Glomerular visceral epithelial cell (primary cell): ENCODE measurements at regions not wholly inside any gene's neighbourhood (a gene's known extent, or its start where the extent isn't known, plus 50 kb on each side); places are given as distances from the start of the nearest gene placed in this dataset.
A peak's percentile ranks its signal among the peaks of the same experiment; 100 is the strongest.

ENCODE experiments used
- DNase-seq: peaks from one replicate; pipeline ENCODE4 v3.0.0-alpha.2; 2016; ENCODE audit errors: extremely low spot score

- DNase-seq: peak; percentile 19
Measured at GRCh38 chr9:89234205-89235067, 55.8 kb upstream of the SHC3 start.

- DNase-seq: no peak
Measured at GRCh38 chr9:89236955-89237573, 58.4 kb upstream of the SHC3 start.

- no peak for DNase-seq
Measured at GRCh38 chr9:89238424-89238823, 59.8 kb upstream of the SHC3 start.

GRCh38 chr9:89243296-89244061 is 64.9 kb upstream of the SHC3 start:
- DNase-seq: no peak

- DNase-seq: no peak
Measured at GRCh38 chr9:89246840-89247239, 64.2 kb upstream of the CKS2 start.

GRCh38 chr9:89247431-89248353 is 63.3 kb upstream of the CKS2 start:
- DNase-seq: peak; percentile 4

GRCh38 chr9:89249001-89249400 is 62.0 kb upstream of the CKS2 start:
- DNase-seq: no peak

- DNase-seq: no peak
Measured at GRCh38 chr9:89252651-89253267, 58.2 kb upstream of the CKS2 start.

GRCh38 chr9:89254058-89254772 is 56.8 kb upstream of the CKS2 start:
- no peak for DNase-seq

GRCh38 chr9:89254773-89255125 is 56.2 kb upstream of the CKS2 start:
- no peak for DNase-seq

- no peak for DNase-seq
Measured at GRCh38 chr9:89256225-89256624, 54.8 kb upstream of the CKS2 start.

- DNase-seq: no peak
Measured at GRCh38 chr9:89256642-89257041, 54.4 kb upstream of the CKS2 start.

- no peak for DNase-seq
Measured at GRCh38 chr9:89260525-89260924, 50.5 kb upstream of the CKS2 start.
